HFFc6 (cell line): ENCODE measurements at regions not wholly inside any gene's neighbourhood (a gene's known extent, or its start where the extent isn't known, plus 50 kb on each side); places are given as distances from the start of the nearest gene placed in this dataset.

ENCODE experiments used
- DNase-seq: peaks from one replicate; pipeline ENCODE4 v3.0.0-alpha.2; 2018
- H3K27ac Mint-ChIP-seq: 2 replicates; pipeline ENCODE4 v1.8.0; 2020; ENCODE audit warnings: mild to moderate bottlenecking, mixed read lengths
- H3K27me3 Mint-ChIP-seq: 2 replicates; pipeline ENCODE4 v1.8.0; 2021; ENCODE audit warnings: mild to moderate bottlenecking, moderate library complexity, mixed read lengths; ENCODE audit not compliant: insufficient read depth
- H3K36me3 Mint-ChIP-seq: 2 replicates; pipeline ENCODE4 v1.8.0; 2021; ENCODE audit warnings: low read depth, mixed read lengths
- H3K4me1 Mint-ChIP-seq: 2 replicates; pipeline ENCODE4 v1.8.0; 2020; ENCODE audit warnings: low read depth, mixed read lengths
- H3K4me3 Mint-ChIP-seq: 2 replicates; pipeline ENCODE4 v1.8.0; 2020; ENCODE audit warnings: mild to moderate bottlenecking, moderate library complexity, mixed read lengths
- H3K9me3 Mint-ChIP-seq: 2 replicates; pipeline ENCODE4 v1.8.0; 2020; ENCODE audit warnings: mild to moderate bottlenecking, mixed read lengths
- TF ChIP-seq, protein P1 (sequence below): fragments of 200-600 bp; sonication (generic); IDR thresholded peaks from 2 replicates; pipeline ENCODE4 v1.5.0; 2021; ENCODE audit warnings: antibody characterized with exemption, mild to moderate bottlenecking

DNA sequence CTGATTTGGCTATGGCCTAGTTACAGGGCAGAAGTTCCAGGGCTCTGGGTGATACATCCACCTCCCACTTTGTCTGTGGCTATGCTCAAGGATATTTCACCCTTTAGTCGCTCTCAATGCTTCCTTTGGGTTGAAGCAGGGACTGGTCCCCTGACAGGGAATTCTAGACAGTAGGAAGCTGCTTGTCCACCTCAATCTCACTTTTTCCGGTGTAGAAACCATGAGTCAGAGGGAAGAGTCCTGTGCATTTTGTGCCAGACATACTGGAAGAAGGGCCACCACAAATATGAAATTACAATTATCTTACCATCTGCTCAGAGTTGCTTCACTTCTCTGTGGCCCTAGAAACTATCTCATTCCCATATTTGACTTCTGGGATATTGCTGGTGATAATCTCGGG is 413.7 kb upstream of the FAT3 start:
- no peaks in the 10 kb centered on the region for H3K27me3 Mint-ChIP-seq
- no peak overlapping the region for H3K27ac Mint-ChIP-seq
- H3K36me3 Mint-ChIP-seq, result no peaks in the 10 kb centered on the region
- DNase-seq, result no peak
- H3K9me3 Mint-ChIP-seq, result peaks cover 42% of the 10 kb centered on the region
- no peaks in the 10 kb centered on the region for H3K4me1 Mint-ChIP-seq
- no peak overlapping the region for H3K4me3 Mint-ChIP-seq
- TF ChIP-seq, protein P1, sequence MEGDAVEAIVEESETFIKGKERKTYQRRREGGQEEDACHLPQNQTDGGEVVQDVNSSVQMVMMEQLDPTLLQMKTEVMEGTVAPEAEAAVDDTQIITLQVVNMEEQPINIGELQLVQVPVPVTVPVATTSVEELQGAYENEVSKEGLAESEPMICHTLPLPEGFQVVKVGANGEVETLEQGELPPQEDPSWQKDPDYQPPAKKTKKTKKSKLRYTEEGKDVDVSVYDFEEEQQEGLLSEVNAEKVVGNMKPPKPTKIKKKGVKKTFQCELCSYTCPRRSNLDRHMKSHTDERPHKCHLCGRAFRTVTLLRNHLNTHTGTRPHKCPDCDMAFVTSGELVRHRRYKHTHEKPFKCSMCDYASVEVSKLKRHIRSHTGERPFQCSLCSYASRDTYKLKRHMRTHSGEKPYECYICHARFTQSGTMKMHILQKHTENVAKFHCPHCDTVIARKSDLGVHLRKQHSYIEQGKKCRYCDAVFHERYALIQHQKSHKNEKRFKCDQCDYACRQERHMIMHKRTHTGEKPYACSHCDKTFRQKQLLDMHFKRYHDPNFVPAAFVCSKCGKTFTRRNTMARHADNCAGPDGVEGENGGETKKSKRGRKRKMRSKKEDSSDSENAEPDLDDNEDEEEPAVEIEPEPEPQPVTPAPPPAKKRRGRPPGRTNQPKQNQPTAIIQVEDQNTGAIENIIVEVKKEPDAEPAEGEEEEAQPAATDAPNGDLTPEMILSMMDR, result no peak

DNA sequence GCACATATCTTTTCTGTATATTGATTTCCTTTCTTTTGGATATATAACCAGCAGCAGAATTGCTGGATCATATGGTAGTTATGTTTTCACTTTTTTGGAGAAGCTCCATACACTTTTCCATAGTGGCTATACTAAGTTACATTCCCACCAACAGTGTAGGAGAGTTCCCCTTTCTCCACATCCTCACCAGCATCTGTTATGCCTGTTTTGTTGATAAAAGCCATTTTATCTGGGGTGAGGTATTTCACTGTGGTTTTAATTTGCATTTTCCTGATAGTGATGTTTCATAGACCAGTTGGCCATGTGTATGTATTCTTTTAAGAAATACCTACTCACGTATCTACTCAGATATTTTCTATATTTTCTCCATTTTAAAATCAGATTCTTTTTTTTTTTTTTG is 419.3 kb upstream of the FAT3 start:
- TF ChIP-seq, protein P1, result no peak
- no peak overlapping the region for H3K4me3 Mint-ChIP-seq
- H3K9me3 Mint-ChIP-seq, result peaks cover 50% of the 10 kb centered on the region
- no peaks in the 10 kb centered on the region for H3K36me3 Mint-ChIP-seq
- H3K27me3 Mint-ChIP-seq, result no peaks in the 10 kb centered on the region
- H3K4me1 Mint-ChIP-seq, result no peaks in the 10 kb centered on the region
- DNase-seq, result no peak
- H3K27ac Mint-ChIP-seq, result no peak overlapping the region

DNA sequence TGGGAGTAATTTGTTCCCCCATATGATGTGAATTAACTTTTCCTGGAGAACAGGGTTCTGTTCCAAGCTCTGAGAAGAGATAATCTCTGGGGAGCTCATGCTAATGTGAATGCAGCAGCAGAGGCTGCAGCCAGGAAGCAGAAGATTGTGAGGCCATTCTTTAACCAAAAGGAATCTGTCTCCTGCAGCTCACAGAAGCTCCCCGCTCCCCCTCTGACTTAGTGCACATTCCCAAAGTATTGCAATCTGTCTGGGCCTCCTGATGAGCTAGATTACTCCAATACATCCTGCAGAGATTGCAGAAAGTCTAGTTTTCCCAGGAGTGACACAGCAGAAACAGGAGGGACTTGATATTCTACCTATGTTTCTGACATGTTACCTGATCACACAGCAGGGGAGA is 420.6 kb upstream of the FAT3 start:
- TF ChIP-seq, protein P1, result no peak
- Mint-ChIP-seq H3K36me3 (no peaks in the 10 kb centered on the region), H3K9me3 (peaks cover 55% of the 10 kb centered on the region), H3K4me3 (no peak overlapping the region), H3K4me1 (no peaks in the 10 kb centered on the region), H3K27me3 (no peaks in the 10 kb centered on the region), H3K27ac (no peak overlapping the region)
- no peak for DNase-seq

DNA sequence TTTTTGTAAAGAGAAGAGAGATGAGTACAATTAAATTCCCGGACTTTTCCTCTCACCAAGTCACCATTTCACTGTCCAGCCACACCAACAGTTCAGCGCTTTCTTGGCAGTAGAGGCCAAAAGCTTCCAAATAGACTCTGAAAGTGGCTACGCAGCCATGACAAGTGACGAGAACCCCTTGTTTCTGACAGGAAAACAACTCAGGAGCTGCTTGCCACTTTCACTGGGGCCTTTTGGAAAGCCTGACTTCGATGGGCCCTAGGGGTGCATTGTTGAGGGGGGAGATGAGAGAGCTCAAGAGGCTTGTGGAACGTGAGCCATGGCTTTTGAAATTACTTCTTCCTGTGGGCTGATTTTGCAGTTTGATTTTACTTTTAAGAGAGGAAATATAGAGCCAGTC is 422.1 kb upstream of the FAT3 start:
- no peak overlapping the region for H3K4me3 Mint-ChIP-seq
- H3K27me3 Mint-ChIP-seq, result no peaks in the 10 kb centered on the region
- no peak overlapping the region for H3K27ac Mint-ChIP-seq
- H3K4me1 Mint-ChIP-seq, result no peaks in the 10 kb centered on the region
- H3K36me3 Mint-ChIP-seq, result no peaks in the 10 kb centered on the region
- DNase-seq, result no peak
- TF ChIP-seq, protein P1, result no peak
- peaks cover 44% of the 10 kb centered on the region for H3K9me3 Mint-ChIP-seq

DNA sequence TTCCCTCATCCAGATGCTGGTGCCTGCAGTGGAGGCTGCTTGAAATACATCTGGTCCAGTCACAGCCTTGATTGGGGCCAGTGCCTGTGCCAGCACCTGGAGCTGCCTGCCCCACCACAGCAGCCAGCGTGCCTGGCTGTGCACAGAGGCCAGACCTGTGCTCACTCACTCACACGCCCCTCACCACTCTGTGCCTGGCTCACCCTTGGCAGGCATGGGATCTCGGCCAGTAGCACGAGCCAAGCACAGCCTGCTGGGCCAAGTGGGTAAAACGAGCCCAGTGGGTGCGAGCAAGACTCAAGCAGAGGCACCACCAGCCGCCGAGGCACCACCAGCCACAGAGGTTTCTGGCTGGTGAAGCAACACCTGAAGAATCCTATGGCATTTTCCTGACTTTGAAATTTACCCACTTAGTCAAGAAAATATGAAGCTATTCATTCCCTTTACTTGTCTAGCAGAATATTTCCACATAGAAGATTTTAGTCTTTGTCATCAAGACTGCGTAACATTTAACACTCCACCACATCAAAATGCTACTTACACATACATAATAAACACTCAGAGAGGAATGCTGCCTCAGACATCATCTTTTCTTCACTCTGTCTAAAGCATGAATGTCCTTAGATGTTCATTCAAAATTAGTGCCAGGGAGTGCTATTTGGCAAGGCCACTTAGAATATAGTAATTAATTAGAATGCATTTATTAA is 424.3 kb upstream of the FAT3 start:
- no peaks in the 10 kb centered on the region for H3K36me3 Mint-ChIP-seq
- H3K4me1 Mint-ChIP-seq, result no peaks in the 10 kb centered on the region
- no peaks in the 10 kb centered on the region for H3K27me3 Mint-ChIP-seq
- TF ChIP-seq, protein P1, result no peak
- peaks cover 37% of the 10 kb centered on the region for H3K9me3 Mint-ChIP-seq
- no peak overlapping the region for H3K4me3 Mint-ChIP-seq
- H3K27ac Mint-ChIP-seq, result no peak overlapping the region
- no peak for DNase-seq

DNA sequence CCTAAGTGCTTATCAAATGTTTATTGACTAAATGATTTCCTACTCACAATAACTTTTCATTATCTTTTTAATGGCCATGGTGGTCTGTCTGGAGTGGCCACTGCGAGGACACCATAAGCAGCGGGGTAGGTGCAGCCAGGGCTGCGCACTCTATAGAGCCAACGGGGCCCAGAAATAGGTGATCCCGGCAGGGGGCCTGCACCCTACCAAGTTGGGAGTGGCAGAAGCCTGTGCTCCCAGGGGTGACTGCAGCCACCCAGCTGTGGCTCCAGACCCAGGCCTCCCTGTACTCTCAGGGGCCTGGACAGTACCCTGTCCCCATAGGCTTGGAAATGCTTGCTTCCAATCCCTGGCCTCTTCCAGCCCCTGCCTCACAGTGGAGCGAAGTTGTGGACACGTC is 426.4 kb upstream of the FAT3 start:
- H3K4me3 Mint-ChIP-seq, result no peak overlapping the region
- no peaks in the 10 kb centered on the region for H3K27me3 Mint-ChIP-seq
- TF ChIP-seq, protein P1, result no peak
- H3K4me1 Mint-ChIP-seq, result no peaks in the 10 kb centered on the region
- no peaks in the 10 kb centered on the region for H3K36me3 Mint-ChIP-seq
- peaks cover 39% of the 10 kb centered on the region for H3K9me3 Mint-ChIP-seq
- DNase-seq, result no peak
- H3K27ac Mint-ChIP-seq, result no peak overlapping the region
